Putamen (tissue), 1 donor: ENCODE measurements at regions not wholly inside any gene's neighbourhood (a gene's known extent, or its start where the extent isn't known, plus 50 kb on each side); places are given as distances from the start of the nearest gene placed in this dataset.
"Not testable (repeated sequence)": the region's sequence is repeated elsewhere in the genome, so short reads cannot be mapped to it uniquely, and the experiment has no call there.

ENCODE experiments used
- DNase-seq: peaks from one replicate; pipeline ENCODE4 v3.0.0-alpha.2; 2016; ENCODE audit warnings: low spot score

DNA sequence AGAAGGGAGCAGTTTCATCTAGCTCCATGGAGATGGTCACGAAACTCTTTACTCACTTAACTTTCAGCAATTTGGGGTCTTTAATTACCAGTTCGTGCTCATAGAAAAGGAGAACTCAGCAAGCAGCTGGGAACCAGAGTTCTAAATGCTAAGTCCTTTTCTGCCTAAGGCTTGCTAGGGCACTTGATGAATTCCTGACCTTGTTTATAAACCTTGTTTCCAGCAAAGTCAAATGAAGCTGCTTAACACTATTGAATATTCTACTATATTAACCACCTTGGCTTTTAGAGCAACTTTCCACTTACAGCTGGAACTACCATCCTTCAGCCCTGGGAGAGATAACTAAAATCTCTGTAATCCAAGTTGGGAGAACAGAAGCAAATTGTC, 79.5 kb upstream of the TSC22D2 start:
- DNase-seq, result no peak

DNA sequence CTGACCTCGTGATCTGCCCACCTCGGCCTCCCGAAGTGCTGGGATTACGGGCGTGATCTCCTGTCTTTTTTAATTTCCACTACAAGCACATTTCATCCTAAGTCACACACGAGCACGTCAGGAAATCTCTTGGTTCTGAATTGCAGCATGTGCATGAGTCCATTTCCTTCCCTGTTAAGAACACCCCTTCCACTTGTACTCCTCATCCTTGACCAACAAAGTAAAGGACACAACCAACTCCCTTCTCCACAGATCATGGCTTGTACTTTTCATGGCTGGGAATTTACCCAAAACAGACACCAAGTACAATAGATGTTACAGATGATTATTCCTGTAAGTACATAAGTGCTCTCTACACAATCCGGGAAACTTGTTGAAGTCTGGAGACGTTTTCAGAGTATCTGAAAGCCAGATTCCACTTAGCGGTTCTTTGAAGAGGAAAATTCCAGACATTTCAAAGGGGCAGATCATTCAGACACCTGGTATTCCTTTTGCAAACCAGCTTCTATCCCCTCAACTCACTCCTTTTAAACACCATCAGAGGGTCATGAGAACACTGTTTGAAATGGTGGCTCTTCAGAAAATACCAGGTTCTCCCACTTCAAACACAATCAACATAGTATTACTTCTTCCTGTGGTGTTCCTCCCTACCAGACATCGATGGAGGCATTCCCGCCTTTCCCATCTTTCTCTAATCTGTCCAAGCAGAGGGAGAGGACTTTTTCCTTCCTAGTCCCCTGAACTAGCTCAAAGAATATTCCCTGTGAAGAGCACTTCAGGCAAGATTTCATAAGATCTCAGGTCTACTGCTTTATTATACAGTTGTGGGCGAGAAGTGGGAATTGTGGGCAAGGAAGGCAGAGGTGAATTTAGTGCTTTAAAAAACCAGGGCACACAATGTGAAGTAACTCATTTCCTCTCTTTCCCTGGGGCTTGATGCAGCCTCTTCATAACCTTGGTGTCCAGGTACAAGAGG, 80.1 kb upstream of the TSC22D2 start:
- DNase-seq, result no peak

DNA sequence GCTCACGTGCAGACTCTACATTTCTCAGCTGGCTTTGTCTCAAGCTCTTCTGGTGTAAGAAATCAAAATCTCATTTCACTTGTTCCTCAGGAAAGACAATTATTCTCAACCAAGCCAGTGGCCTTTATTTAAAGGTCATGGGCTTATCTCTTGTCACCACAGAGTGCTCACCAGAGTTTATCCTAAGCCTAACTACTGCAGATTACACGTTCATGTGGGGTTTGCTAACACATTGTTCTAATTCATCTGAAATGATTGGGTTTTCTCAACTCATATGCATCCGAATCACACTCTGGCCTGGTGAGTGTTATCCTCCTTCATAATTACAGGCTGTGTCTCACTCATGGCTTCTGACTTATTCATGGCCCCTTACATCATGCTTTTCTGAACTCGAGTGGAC, 83.3 kb upstream of the TSC22D2 start:
- no peak for DNase-seq

DNA sequence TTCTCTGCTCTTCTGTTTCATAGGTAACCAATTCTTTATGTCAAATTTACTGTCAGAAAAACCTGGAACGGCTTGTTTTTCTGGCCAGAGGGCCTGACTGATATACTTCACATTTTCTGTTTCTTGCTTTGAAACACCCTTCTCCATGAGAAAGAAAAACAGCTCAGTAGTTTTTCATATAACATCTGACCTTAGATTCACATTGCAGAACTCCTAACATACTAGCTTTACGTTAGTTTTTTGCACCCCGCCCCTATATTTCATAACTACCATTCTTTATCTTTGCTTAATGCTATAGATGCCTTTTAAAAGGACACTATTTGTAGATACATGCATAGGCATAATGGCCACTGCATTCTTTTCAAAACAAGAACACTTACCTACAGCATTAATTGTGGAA, 83.9 kb upstream of the TSC22D2 start:
- no peak for DNase-seq

DNA sequence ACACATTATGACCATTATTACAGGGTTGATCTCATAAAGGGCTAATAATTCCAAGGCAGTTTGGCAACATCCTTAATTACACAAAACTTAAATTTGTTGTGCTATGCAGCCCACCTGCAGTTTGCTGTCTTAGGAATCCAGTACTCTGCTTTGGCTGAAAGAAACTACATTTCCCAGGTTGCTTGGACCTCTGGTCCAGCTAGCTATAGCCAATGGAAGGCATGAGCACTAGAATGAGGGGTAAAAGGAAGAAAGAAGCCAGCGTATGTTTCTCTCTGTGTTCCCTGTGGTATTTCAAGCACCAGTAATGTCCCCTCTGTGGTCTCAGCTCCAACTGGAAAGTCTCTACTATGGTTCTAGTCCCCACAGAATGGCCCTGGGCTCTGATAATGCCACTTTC, 84.3 kb upstream of the TSC22D2 start:
- no peak for DNase-seq

DNA sequence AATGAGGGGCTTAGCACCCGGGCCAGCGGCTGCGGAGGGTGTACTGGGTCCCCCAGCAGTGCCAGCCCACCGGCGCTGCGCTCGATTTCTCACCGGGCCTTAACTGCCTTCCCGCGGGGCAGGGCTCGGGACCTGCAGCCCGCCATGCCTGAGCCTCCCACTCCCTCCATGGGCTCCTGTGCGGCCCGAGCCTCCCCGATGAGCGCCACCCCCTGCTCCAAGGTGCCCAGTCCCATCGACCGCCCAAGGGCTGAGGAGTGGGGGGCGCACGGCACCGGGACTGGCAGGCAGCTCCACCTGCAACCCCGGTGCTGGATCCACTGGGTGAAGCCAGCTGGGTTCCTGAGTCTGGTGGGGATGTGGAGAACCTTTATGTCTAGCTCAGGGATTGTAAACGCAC, 85.0 kb upstream of the TSC22D2 start:
- DNase-seq, result not testable (repeated sequence)

DNA sequence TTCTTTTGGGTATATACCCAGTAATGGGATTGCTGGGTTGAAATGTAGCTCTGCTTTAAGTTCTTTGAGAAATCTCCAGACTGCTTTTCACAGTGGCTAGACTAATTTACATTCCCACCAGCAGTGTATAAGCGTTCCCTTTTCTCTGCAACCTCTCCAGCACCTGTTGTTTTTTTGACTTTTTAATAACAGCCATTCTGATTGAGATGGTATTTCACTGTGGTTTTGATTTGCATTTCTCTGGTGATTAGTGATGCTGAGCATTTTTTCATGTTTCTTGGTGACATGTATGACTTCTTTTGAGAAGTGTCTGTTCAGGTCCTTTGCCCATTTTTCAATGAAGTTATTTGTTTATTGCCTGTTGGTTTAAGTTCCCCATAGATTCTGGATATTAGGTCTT, 87.1 kb upstream of the TSC22D2 start:
- DNase-seq, result not testable (repeated sequence)

DNA sequence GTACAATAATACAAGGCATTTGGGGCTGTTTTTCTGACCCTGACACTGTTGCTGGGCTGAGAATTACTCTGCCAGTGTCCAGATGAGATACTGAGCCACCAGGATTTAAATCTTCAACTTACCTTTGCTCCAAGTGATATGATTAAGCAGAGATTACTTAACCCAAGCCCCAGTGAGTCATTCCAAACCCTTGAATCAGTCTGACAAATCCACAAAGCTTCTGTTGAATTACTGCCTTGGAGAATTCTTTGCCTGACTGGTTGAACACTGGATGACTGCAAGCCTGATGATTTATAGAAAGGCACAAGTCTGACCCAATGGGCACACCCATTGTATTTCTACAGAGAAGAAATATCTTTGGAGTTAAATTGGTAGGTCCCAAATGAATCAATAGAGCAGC, 88.2 kb upstream of the TSC22D2 start:
- DNase-seq, result no peak

DNA sequence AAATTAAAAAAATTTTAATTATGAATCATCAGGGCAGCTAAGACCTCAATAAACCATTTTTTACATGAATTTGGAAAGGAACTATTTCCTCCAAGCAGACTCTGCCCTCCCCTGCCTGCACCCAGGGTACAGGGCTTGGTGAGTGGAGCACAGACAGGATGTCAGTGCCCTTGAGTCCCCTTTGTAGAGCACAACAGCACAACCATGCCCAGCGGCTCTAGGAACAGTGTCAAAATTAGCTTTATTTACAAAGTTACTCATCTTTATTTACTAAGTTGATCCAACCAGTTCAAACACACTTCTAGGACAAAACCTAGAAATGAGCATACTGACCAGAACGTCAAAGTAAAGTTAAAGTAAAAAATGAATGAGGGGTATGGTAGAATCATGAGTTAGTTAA, 90.6 kb upstream of the TSC22D2 start:
- no peak for DNase-seq

DNA sequence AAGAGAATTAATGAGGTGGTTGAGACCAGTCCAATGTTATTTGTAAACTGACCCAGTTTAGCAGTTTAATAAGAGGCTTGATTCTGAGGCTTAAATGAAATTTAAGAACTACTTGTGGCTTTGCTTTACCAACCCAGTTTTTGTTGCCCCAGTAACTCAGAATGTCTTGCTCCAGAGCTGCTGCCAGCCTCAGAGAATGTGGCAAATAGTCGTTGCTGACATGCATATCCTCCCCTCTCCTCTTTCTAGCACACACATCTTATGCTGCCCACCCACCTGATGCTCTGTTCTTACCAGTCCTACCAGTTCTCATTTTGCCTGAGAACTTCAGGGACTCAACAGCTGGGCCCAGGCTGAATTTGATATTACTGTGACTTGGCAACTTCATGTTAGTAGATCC, 92.4 kb upstream of the TSC22D2 start:
- no peak for DNase-seq

DNA sequence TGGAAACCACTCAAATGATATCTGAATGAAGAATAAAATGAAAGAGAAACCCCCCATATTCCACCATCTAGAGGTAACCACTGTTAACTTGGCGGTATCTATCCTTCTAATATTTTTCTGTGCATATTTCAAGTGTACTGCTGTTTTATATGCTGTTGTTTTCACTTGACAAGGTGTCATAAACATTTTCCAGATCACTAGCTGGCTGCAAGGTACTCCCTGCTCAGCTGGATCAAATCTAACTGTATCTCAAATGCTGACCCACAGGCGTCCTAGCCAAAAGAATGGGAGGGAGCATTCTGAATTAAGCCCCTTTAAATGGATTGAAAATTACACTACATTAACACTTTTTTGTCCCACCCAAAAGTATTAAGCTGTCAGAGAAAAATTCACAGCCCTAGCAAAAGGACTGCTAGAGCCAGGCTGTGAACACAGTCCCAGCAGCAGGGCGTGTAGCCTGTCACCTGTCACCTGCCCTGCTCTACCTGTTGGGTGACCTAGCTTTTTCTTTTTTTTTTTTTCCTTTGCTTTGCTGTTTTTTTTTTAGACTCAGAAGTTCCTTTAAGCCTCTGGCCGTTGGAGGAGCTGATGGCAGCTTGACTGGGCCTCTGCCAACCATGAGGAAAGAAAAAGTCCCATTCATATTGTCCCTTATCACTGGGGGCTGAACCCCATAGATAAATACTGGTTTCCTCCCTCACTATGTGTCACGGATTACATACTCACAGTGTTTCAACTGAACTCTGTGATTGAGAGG, 93.7 kb upstream of the TSC22D2 start:
- DNase-seq, result no peak

DNA sequence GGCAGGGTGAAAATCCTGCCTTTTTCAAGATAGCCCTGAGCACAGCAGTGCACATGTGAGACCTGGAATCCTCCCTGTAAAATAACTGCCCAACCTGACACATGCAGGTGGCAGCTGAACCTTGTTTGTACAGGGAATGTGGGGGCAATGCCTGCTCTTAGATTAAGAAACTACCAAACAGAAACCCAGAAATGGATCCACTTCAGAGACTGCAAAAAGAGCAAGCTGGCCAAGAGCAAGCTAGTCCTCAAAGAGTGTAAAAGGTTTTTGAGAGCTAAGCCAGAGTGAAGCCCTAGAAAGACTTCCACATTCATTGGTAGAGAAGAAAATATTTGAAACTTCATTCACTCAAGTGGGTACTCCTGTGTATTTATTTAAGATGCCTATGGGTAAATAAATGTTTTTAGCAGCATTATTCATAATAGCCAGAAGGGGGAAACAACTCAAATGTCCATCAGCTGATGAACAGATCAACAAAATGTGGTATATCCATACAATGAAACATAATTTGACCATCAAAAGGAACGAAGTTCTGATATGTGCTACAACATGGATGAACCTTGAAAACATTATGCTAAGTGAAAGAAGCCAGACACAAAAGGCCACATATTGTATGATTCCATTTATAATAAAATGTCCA, 96.0 kb upstream of the TSC22D2 start:
- no peak for DNase-seq

DNA sequence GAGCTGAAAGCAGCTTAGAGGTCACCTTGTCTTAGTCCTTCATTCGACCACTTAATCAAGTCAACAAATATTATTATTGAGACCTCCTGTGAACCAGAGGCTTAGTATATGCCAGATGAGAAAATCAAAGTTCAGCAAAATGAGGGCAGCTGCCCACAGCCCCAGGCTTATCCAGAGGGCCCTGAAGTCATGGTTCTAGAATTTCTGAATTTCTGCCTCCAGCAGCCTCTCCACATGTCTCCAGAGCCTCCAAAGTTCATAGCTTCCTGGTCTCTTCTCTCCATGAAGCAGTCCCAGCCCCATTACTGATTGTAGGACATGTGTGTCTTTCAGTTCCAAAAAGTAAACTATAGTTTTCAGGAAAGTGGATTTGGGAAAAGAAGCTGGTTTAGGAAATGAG, 96.9 kb upstream of the TSC22D2 start:
- DNase-seq, result no peak

DNA sequence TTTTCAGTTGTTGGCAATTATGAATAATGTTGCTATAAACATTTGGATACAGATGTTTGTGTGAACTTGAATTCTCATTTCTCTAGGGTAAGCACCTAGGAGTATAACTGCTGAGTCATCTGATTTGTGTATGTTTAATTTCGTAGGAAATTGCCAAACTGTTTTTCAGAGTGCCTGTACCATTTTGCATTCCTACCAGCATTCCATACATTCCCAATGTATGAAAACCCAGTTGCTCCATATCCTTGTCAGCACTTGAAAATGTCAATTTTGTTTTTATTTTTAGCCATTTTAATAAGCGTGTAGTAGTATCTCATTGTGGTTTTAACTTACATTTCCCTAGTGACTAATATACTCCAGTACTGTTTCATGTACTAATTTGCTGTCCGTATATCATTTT, 98.5 kb upstream of the TSC22D2 start:
- DNase-seq, result no peak

DNA sequence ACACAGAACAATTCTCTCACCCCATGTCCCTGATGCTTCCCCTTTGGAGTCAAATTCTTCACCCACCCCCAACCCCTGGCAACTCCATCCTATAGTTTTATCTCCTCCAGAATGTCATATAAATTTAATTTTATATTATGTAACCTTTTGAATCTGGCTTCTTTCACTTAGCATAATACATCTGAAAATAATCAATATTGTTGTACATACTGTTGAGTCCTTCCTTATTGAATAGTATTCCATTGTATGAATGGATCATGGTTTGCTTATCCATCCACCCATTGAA, 98.9 kb upstream of the TSC22D2 start:
- no peak for DNase-seq

DNA sequence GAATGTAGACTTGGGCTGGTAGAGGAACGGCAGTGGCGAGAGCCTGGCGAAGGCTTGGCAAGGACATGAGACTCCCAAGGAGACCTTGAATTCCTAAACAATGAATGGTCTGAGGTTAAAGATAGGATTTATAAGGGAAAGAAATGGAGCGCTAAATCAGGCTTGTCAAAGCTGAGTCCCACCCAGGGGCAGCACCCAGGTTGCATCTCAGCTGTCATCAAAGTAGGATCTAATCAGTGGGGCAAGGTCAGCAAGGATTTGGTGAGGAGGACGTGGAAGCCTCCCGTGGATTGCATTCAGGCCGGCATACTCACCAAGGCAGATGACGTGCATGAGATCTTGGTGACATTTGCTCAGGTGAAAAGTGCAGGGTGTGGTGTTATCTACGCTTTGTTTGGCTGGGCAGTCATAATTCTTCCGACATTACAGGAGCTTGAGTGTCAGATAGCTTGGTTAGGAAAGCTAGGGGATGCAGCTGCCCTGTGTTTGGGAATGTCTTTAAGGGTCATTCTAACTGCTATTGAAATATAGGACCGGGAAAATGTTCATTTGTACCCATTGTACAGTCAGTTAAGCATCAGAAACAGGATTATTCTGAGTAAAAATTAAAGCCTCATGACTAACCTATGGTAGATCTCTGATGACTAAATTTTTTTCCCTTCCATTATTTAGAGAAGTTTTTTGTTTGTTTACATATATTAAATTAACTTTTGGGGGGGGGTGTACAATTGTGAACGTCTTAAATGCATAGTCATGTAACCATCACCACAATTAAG, 99.4 kb upstream of the TSC22D2 start:
- DNase-seq, result no peak

DNA sequence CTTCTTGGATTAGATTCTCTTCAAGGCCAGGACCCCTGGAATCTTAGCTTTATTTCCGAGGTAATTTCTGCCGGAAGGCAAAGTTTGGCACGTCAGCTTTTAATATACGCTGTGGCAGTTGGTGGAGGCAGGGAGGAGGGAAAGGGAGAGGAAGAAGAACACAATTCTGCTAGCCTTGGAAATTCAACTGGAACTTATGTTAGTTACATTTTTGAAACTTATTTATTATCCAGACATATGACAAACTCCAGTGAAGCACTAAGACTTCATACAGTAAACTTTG, 100.1 kb upstream of the TSC22D2 start:
- no peak for DNase-seq

DNA sequence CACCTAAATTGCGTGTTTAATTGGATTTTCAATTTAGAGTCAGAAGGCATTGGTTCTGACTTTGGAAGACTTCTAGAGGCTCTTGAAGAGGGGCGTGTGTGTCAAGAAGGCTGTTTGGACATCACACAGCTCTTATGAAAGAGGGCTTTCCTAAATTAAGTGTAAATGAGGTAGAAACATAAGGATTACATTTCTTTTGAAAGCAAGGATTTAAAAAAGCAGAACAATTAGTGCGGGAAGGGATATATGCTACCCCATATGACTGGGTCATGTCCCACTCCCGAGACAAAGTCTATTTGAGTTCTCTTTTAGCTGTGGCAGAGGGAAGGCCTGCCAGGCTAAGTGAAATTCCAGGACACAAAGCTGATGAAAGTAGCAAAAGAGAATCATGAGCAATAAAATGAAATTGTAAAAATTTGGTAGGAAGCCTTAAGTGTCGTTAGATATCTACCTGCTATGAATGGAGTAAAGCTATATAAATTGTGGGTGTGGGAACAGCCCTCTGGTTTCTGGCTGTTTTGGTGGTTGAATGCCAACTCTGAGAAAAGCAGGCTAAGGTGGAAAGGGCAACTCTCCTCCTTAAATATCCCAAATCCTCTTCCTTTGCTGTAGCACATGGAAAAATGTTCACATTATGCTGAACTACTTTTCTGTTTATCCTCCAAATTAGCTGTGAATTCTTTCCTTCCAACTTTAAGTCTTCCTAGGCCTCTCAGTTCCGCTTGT, 100.6 kb upstream of the TSC22D2 start:
- DNase-seq, result no peak

DNA sequence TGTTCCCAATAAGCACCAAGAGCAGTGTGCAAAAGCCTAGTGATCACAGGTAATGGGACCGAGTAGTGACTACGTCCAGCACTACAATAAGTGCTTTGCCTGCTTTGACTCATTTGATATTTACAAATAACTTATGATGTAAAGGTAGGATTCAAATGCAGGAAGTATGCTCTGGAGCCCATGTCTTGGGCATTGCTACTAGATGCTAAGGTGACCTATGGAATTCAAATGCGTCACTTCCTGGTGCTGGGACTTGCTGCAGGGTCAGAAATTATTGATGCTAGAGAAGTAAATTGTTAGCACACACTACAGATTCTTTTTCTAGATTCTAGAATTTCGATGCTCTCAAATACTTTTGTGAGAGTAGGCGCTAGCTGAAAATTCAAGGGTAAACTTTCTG, 101.2 kb upstream of the TSC22D2 start:
- DNase-seq, result no peak

DNA sequence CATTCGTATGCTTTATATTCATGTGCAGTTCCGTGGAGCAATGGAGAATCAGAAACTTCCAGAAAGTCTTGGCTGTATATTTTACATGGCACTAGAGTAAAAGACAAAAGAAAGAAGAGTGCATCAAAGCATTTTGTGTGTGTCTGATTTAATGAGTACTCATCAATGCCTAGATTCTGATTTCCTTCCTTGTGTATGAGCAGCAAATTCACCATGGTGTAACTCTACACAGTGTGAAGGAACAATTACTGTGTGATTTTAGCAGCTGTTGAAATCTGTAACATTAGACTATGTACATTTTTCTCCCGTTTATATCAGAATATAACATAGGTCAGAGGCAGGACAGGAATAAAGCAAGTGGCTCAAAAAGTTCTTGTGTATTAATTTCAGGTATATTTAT, 102.0 kb upstream of the TSC22D2 start:
- DNase-seq, result no peak

DNA sequence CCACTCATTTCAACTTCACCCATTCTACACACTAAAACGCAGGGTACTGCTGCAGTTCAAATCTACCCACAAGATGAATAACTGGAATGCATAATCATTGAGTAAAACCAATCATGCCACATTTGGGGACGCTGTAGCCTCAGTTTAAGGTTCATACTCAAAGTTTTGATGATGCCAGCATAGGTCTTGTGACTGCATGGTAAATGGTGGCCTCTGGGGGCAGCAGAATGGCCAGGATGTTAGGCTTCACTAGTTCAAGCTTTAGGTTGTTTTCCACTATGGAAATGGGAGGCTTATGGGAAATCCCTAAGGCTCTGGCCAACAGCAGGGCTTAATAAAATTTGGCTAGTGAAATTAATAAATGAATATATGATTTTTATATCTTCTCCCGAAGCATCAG, 104.3 kb upstream of the TSC22D2 start:
- no peak for DNase-seq

DNA sequence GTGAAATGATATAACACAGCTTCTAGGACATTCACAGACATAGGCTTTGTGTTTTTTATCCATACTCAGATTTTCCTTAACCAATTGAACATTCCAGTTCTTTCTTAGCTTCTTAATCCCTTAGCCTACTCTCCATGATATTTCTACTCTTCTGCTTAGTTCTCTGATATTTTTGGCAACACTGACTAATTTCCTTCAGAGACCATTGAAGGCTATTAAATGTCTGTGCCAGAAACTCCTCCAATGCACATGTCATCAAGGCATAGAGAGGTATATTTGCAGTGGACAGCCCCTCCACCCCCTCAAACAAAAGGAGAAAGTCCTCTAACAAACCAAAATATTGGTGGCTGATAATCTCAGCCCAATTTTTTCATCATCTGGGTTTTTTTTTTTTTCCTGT, 105.9 kb upstream of the TSC22D2 start:
- no peak for DNase-seq
